HEK293 (cell line): ENCODE measurements at regions not wholly inside any gene's neighbourhood (a gene's known extent, or its start where the extent isn't known, plus 50 kb on each side); places are given as distances from the start of the nearest gene placed in this dataset.

ENCODE experiments used
- CTCF ChIA-PET: fragments of 350-600 bp; formaldehyde crosslinking; extraction: SDS; loops from one replicate; lab custom pipeline; 2021; ENCODE audit warnings: antibody characterized with exemption; lab: Yijun Ruan, JAX
- POLR2A ChIA-PET: fragments of 300-600 bp; formaldehyde crosslinking; extraction: SDS; loops from one replicate; lab custom pipeline; 2020; ENCODE audit warnings: antibody characterized with exemption, inconsistent platforms; lab: Yijun Ruan, JAX
- H3K27ac ChIP-seq: fragments of 200-500 bp; sonication (Bioruptor generic); 2 replicates; pipeline ENCODE4 v1.5.1; 2014; ENCODE audit warnings: low read depth, low read length, control low read depth, inconsistent platforms; ENCODE audit errors: extremely low read depth
- H3K36me3 ChIP-seq, 2 experiments: fragments of 200-500 bp in 1 of 2; sonication (Bioruptor generic) in 1 of 2; 1 replicate in 1 of 2; 2 replicates in 1 of 2; pipeline ENCODE4 v1.5.1; 2014 to 2017; ENCODE audit warnings: inconsistent platforms in 2 of 2, low read length in 2 of 2; ENCODE audit not compliant: control insufficient read depth in 2 of 2, insufficient read depth in 1 of 2
- H3K4me1 ChIP-seq: fragments of 200-500 bp; sonication (Bioruptor generic); 2 replicates; pipeline ENCODE4 v1.5.1; 2014; ENCODE audit warnings: mild to moderate bottlenecking, low read length, inconsistent platforms; ENCODE audit not compliant: control insufficient read depth, insufficient read depth
- H3K4me3 ChIP-seq: 2 replicates; pipeline ENCODE4 v1.5.1; 2011; ENCODE audit warnings: low read depth, mild to moderate bottlenecking, control low read depth, low read length, moderate library complexity
- H3K9me3 ChIP-seq: fragments of 200-500 bp; sonication (Bioruptor generic); 2 replicates; pipeline ENCODE4 v1.5.1; 2014; ENCODE audit warnings: low read depth, low read length, inconsistent platforms; ENCODE audit not compliant: control insufficient read depth, insufficient read depth
- YY1 ChIP-seq: fragments of 450-650 bp; formaldehyde crosslinking; IDR thresholded peaks from 2 replicates; pipeline ENCODE4 v1.5.1; 2018; ENCODE audit warnings: missing biosample characterization, missing genetic modification characterization
- ZEB2 ChIP-seq: fragments of 450-650 bp; formaldehyde crosslinking; IDR thresholded peaks from 2 replicates; pipeline ENCODE4 v1.5.1; 2016; ENCODE audit warnings: missing biosample characterization, missing genetic modification characterization
- ZNF10 ChIP-seq: fragments of 450-650 bp; formaldehyde crosslinking; IDR thresholded peaks from 2 replicates; pipeline ENCODE4 v1.5.1; 2017; ENCODE audit warnings: missing biosample characterization, missing genetic modification characterization
- ZNF175 ChIP-seq: fragments of 450-650 bp; formaldehyde crosslinking; IDR thresholded peaks from 2 replicates; pipeline ENCODE4 v1.5.1; 2016; ENCODE audit warnings: missing biosample characterization, missing genetic modification characterization
- ZNF404 ChIP-seq: fragments of 450-650 bp; formaldehyde crosslinking; IDR thresholded peaks from 2 replicates; pipeline ENCODE4 v1.5.1; 2017; ENCODE audit warnings: missing biosample characterization, missing genetic modification characterization
- ZNF416 ChIP-seq: fragments of 450-650 bp; formaldehyde crosslinking; IDR thresholded peaks from 2 replicates; pipeline ENCODE4 v1.5.1; 2016; ENCODE audit warnings: missing biosample characterization, missing genetic modification characterization
- ZNF426 ChIP-seq: fragments of 450-650 bp; formaldehyde crosslinking; IDR thresholded peaks from 2 replicates; pipeline ENCODE4 v1.5.1; 2017; ENCODE audit warnings: missing biosample characterization, missing genetic modification characterization, mild to moderate bottlenecking, inconsistent platforms, moderate library complexity
- ZNF510 ChIP-seq: fragments of 450-650 bp; formaldehyde crosslinking; IDR thresholded peaks from 2 replicates; pipeline ENCODE4 v1.5.1; 2018; ENCODE audit warnings: mild to moderate bottlenecking, missing genetic modification characterization, missing biosample characterization; ENCODE audit not compliant: insufficient replicate concordance
- ZNF530 ChIP-seq: fragments of 450-650 bp; formaldehyde crosslinking; IDR thresholded peaks from 2 replicates; pipeline ENCODE4 v1.5.1; 2016; ENCODE audit warnings: low read depth, missing biosample characterization, missing genetic modification characterization
- ZNF558 ChIP-seq: fragments of 450-650 bp; formaldehyde crosslinking; IDR thresholded peaks from 2 replicates; pipeline ENCODE4 v1.5.1; 2016; ENCODE audit warnings: missing biosample characterization, missing genetic modification characterization
- ZNF610 ChIP-seq: fragments of 450-650 bp; formaldehyde crosslinking; IDR thresholded peaks from 2 replicates; pipeline ENCODE4 v1.5.1; 2016; ENCODE audit warnings: missing biosample characterization, missing genetic modification characterization, borderline replicate concordance
- ZNF707 ChIP-seq: fragments of 450-650 bp; formaldehyde crosslinking; IDR thresholded peaks from 2 replicates; pipeline ENCODE4 v1.5.1; 2016; ENCODE audit warnings: missing biosample characterization, missing genetic modification characterization
- TF ChIP-seq, protein P1 (sequence below): fragments of 450-650 bp; formaldehyde crosslinking; IDR thresholded peaks from 2 replicates; pipeline ENCODE4 v1.5.1; 2016; ENCODE audit warnings: missing biosample characterization, missing genetic modification characterization
- TF ChIP-seq, protein P2 (sequence below): fragments of 450-650 bp; formaldehyde crosslinking; IDR thresholded peaks from 2 replicates; pipeline ENCODE4 v1.5.1; 2017; ENCODE audit warnings: missing biosample characterization, missing genetic modification characterization
- TF ChIP-seq, protein P3 (sequence below): fragments of 450-650 bp; formaldehyde crosslinking; IDR thresholded peaks from 2 replicates; pipeline ENCODE4 v1.5.1; 2017; ENCODE audit warnings: missing biosample characterization, mild to moderate bottlenecking, missing genetic modification characterization, moderate library complexity
- TF ChIP-seq, protein P4 (sequence below): fragments of 450-650 bp; formaldehyde crosslinking; IDR thresholded peaks from 2 replicates; pipeline ENCODE4 v1.5.1; 2017; ENCODE audit warnings: missing biosample characterization, missing genetic modification characterization
- TF ChIP-seq, protein P5 (sequence below): fragments of 450-650 bp; formaldehyde crosslinking; IDR thresholded peaks from 2 replicates; pipeline ENCODE4 v1.5.1; 2016; ENCODE audit warnings: missing biosample characterization, missing genetic modification characterization

DNA sequence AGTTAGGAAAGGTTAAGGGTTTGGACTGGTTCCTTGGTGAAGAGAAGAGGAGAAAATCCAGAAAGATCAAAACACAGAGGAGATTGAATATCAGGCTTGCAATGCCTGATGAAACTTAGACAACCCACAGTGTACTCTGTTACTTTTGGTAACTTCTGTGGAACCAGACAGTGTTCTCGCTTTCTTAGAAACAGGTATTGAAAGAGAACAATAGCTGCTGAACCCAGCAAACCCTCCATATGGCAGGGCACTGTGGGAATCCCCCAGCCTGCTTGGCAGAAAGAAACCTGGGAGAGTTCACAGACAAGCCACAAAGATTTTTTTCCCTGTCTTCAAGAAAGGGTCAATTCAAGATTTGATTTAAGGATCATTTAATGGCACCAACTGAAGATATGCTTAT, 342.8 kb downstream of the FOXA2 start:
- Histone ChIP-seq H3K36me3 (no peaks in the 10 kb centered on the region), H3K4me1 (no peaks in the 10 kb centered on the region), H3K4me3 (no peak overlapping the region), H3K9me3 (no peaks in the 10 kb centered on the region), H3K27ac (no peak overlapping the region)
- ChIA-PET CTCF (no interaction called here), POLR2A (no interaction called here)
- TF ChIP-seq ZNF404 (tag by site-specific recombination), result no peak
- no peak for TF ChIP-seq ZNF707
- TF ChIP-seq, protein P1, sequence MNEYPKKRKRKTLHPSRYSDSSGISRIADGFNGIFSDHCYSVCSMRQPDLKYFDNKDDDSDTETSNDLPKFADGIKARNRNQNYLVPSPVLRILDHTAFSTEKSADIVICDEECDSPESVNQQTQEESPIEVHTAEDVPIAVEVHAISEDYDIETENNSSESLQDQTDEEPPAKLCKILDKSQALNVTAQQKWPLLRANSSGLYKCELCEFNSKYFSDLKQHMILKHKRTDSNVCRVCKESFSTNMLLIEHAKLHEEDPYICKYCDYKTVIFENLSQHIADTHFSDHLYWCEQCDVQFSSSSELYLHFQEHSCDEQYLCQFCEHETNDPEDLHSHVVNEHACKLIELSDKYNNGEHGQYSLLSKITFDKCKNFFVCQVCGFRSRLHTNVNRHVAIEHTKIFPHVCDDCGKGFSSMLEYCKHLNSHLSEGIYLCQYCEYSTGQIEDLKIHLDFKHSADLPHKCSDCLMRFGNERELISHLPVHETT, result no peak
- no peak for TF ChIP-seq ZNF10 (tag by site-specific recombination)
- TF ChIP-seq ZNF426 (tag by site-specific recombination), result no peak
- TF ChIP-seq, protein P2, sequence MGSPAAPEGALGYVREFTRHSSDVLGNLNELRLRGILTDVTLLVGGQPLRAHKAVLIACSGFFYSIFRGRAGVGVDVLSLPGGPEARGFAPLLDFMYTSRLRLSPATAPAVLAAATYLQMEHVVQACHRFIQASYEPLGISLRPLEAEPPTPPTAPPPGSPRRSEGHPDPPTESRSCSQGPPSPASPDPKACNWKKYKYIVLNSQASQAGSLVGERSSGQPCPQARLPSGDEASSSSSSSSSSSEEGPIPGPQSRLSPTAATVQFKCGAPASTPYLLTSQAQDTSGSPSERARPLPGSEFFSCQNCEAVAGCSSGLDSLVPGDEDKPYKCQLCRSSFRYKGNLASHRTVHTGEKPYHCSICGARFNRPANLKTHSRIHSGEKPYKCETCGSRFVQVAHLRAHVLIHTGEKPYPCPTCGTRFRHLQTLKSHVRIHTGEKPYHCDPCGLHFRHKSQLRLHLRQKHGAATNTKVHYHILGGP (tag by site-specific recombination), result no peak
- TF ChIP-seq ZNF416 (tag by site-specific recombination), result no peak
- no peak for TF ChIP-seq ZNF175 (tag by site-specific recombination)
- no peak for TF ChIP-seq ZNF510 (tag by site-specific recombination)
- TF ChIP-seq, protein P3, sequence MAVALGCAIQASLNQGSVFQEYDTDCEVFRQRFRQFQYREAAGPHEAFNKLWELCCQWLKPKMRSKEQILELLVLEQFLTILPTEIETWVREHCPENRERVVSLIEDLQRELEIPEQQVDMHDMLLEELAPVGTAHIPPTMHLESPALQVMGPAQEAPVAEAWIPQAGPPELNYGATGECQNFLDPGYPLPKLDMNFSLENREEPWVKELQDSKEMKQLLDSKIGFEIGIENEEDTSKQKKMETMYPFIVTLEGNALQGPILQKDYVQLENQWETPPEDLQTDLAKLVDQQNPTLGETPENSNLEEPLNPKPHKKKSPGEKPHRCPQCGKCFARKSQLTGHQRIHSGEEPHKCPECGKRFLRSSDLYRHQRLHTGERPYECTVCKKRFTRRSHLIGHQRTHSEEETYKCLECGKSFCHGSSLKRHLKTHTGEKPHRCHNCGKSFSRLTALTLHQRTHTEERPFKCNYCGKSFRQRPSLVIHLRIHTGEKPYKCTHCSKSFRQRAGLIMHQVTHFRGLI, result no peak
- TF ChIP-seq, protein P4, sequence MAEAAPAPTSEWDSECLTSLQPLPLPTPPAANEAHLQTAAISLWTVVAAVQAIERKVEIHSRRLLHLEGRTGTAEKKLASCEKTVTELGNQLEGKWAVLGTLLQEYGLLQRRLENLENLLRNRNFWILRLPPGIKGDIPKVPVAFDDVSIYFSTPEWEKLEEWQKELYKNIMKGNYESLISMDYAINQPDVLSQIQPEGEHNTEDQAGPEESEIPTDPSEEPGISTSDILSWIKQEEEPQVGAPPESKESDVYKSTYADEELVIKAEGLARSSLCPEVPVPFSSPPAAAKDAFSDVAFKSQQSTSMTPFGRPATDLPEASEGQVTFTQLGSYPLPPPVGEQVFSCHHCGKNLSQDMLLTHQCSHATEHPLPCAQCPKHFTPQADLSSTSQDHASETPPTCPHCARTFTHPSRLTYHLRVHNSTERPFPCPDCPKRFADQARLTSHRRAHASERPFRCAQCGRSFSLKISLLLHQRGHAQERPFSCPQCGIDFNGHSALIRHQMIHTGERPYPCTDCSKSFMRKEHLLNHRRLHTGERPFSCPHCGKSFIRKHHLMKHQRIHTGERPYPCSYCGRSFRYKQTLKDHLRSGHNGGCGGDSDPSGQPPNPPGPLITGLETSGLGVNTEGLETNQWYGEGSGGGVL (tag by site-specific recombination), result no peak
- TF ChIP-seq ZNF610 (tag by site-specific recombination), result no peak
- TF ChIP-seq ZNF530 (tag by site-specific recombination), result no peak
- TF ChIP-seq, protein P5, sequence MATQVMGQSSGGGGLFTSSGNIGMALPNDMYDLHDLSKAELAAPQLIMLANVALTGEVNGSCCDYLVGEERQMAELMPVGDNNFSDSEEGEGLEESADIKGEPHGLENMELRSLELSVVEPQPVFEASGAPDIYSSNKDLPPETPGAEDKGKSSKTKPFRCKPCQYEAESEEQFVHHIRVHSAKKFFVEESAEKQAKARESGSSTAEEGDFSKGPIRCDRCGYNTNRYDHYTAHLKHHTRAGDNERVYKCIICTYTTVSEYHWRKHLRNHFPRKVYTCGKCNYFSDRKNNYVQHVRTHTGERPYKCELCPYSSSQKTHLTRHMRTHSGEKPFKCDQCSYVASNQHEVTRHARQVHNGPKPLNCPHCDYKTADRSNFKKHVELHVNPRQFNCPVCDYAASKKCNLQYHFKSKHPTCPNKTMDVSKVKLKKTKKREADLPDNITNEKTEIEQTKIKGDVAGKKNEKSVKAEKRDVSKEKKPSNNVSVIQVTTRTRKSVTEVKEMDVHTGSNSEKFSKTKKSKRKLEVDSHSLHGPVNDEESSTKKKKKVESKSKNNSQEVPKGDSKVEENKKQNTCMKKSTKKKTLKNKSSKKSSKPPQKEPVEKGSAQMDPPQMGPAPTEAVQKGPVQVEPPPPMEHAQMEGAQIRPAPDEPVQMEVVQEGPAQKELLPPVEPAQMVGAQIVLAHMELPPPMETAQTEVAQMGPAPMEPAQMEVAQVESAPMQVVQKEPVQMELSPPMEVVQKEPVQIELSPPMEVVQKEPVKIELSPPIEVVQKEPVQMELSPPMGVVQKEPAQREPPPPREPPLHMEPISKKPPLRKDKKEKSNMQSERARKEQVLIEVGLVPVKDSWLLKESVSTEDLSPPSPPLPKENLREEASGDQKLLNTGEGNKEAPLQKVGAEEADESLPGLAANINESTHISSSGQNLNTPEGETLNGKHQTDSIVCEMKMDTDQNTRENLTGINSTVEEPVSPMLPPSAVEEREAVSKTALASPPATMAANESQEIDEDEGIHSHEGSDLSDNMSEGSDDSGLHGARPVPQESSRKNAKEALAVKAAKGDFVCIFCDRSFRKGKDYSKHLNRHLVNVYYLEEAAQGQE (tag by site-specific recombination), result no peak
- TF ChIP-seq YY1, result no peak
- TF ChIP-seq ZNF558 (tag by site-specific recombination), result no peak
- TF ChIP-seq ZEB2 (tag by site-specific recombination), result no peak
